ENCODE measurements at regions not wholly inside any gene's neighbourhood (a gene's known extent, or its start where the extent isn't known, plus 50 kb on each side); places are given as distances from the start of the nearest gene placed in this dataset.

DNA sequence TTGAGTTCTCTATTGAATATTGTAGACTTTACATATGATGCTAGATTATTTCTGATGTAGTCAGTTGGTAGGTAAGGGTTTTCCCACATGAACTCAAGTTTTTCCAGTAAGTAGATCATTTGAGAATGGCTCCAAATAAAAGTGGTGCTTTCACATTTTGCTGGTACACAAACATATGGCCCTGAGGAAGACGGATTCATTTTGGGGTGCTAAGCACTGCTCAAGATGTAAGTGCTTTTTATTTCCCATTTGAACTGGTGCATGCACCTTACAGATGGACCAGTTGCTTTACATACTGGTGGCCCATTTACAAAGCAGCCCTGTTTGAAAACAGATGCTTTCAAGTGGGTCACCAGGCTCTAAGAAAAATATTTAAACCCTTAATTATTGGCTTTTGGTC lies 266.7 kb downstream of the MEIS1 start:
- Histone ChIP-seq H2AFZ (replicated peaks; ENCODE audit: low read length, poor library complexity) (no peak overlapping the region), H3K14ac (replicated peaks; ENCODE audit: low read depth, low read length) (no peak overlapping the region), H3K23ac (ENCODE audit: low read depth, low read length) (no peak overlapping the region), H3K56ac (ENCODE audit: extremely low read depth, insufficient read depth, low read length) (no peak overlapping the region), H3K4me1 (ENCODE audit: control insufficient read depth, insufficient read depth, low read length) (peaks cover 3% of the 10 kb centered on the region; the same call in 1 of the 2 replicates), H2BK5ac (ENCODE audit: low read depth, low read length, poor library complexity, severe bottlenecking) (no peak overlapping the region), H4K91ac (ENCODE audit: insufficient read depth, low read depth, low read length) (no peak overlapping the region), H3K36me3 (ENCODE audit: control insufficient read depth, insufficient read depth, low read length) (no peaks in the 10 kb centered on the region), H3K4me3 (ENCODE audit: insufficient read depth, low read depth, low read length) (no peak overlapping the region), H4K8ac (ENCODE audit: low read depth in 2 of 2, low read length in 2 of 2) (no peak overlapping the region), H4K20me1 (ENCODE audit: insufficient read depth, low read length) (no peaks in the 10 kb centered on the region), H2BK20ac (ENCODE audit: low read depth, low read length) (no peak overlapping the region), H3K27ac (ENCODE audit: insufficient read depth, low read length) (no peak overlapping the region), H3K79me1 (ENCODE audit: low read depth in 1 of 2, low read length in 2 of 2) (no peaks in the 10 kb centered on the region), H3K4me2 (ENCODE audit: low read depth, low read length) (no peak overlapping the region), H2AK9ac (replicated peaks; ENCODE audit: low read depth, low read length, poor library complexity) (no peak overlapping the region), H3K18ac (ENCODE audit: low read depth, low read length) (0 out of 2 replicates have a peak overlapping the region, but pooled peaks have one; percentile 13), H2BK15ac (ENCODE audit: low read depth, low read length) (no peak overlapping the region), H3K9me1 (ENCODE audit: insufficient read depth, low read length) (0 out of 2 replicates have a peak, but pooled peaks cover 4% of the 10 kb centered on the region), H2AK5ac (ENCODE audit: low read depth, low read length) (no peak overlapping the region), H3K9me3 (ENCODE audit: control insufficient read depth, insufficient read depth, low read length) (no peaks in the 10 kb centered on the region), H3K27me3 (ENCODE audit: control insufficient read depth, insufficient read depth, low read length) (no peaks in the 10 kb centered on the region), H3K4ac (ENCODE audit: low read depth, low read length) (no peak overlapping the region), H3K9ac (ENCODE audit: low read depth, low read length) (no peak overlapping the region), H2BK120ac (ENCODE audit: low read depth, low read length) (no peak overlapping the region), H4K5ac (ENCODE audit: low read depth, low read length) (no peak overlapping the region)
- dilution Hi-C loops (cut with HindIII; ENCODE audit: low sequenced_read_pairs, unreplicated experiment): no loop called here
- ATAC-seq (ENCODE audit: low read depth): no peak
- in situ Hi-C loops (cut with MboI; ENCODE audit: low sequenced_read_pairs): no loop called here
- intact Hi-C loops (cut with micrococcal nuclease): loop anchor here (5.0 kb wide), 1 partner anchor 59 kb away; no protein-coding TSS in a partner anchor
- CTCF ChIA-PET: no interaction called here
- POLR2A ChIA-PET (ENCODE audit: unreplicated experiment): no interaction called here
- DNase-seq: no peak
- BruUV-seq (replicated peaks): no TSS peak
- no peak for TF ChIP-seq MXI1 (IDR thresholded peaks at IDR 0.05; ENCODE audit: borderline replicate concordance, low read depth, low read length)
- no peak for TF ChIP-seq RAD21 (IDR thresholded peaks at IDR 0.05; ENCODE audit: low read length)
- TF ChIP-seq MAZ (IDR thresholded peaks at IDR 0.05; ENCODE audit: borderline replicate concordance, low read depth, low read length): no peak
- TF ChIP-seq, protein P1, sequence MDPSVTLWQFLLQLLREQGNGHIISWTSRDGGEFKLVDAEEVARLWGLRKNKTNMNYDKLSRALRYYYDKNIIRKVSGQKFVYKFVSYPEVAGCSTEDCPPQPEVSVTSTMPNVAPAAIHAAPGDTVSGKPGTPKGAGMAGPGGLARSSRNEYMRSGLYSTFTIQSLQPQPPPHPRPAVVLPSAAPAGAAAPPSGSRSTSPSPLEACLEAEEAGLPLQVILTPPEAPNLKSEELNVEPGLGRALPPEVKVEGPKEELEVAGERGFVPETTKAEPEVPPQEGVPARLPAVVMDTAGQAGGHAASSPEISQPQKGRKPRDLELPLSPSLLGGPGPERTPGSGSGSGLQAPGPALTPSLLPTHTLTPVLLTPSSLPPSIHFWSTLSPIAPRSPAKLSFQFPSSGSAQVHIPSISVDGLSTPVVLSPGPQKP (IDR thresholded peaks at IDR 0.05; ENCODE audit: borderline replicate concordance, low read depth, low read length): no peak
- no peak for TF ChIP-seq CHD1 (IDR thresholded peaks at IDR 0.05; ENCODE audit: low read depth, low read length)
- TF ChIP-seq MAFK (IDR thresholded peaks at IDR 0.05; ENCODE audit: low read depth, low read length): no peak
- no peak for TF ChIP-seq USF2 (IDR thresholded peaks at IDR 0.05; ENCODE audit: low read depth, low read length)
- no peak for TF ChIP-seq BHLHE40 (IDR thresholded peaks at IDR 0.05; ENCODE audit: low read depth, low read length)
- TF ChIP-seq RCOR1 (IDR thresholded peaks at IDR 0.05; ENCODE audit: insufficient replicate concordance, low read length): no peak
- no peak for TF ChIP-seq POLR2A (IDR thresholded peaks at IDR 0.05; ENCODE audit: low read depth, low read length)
- no peak for TF ChIP-seq NFE2L2 (IDR thresholded peaks at IDR 0.05; ENCODE audit: low read depth, low read length)
- no peak for TF ChIP-seq RFX5 (IDR thresholded peaks at IDR 0.05; ENCODE audit: low read depth, low read length)
- TF ChIP-seq, protein P2, sequence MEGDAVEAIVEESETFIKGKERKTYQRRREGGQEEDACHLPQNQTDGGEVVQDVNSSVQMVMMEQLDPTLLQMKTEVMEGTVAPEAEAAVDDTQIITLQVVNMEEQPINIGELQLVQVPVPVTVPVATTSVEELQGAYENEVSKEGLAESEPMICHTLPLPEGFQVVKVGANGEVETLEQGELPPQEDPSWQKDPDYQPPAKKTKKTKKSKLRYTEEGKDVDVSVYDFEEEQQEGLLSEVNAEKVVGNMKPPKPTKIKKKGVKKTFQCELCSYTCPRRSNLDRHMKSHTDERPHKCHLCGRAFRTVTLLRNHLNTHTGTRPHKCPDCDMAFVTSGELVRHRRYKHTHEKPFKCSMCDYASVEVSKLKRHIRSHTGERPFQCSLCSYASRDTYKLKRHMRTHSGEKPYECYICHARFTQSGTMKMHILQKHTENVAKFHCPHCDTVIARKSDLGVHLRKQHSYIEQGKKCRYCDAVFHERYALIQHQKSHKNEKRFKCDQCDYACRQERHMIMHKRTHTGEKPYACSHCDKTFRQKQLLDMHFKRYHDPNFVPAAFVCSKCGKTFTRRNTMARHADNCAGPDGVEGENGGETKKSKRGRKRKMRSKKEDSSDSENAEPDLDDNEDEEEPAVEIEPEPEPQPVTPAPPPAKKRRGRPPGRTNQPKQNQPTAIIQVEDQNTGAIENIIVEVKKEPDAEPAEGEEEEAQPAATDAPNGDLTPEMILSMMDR (conservative IDR thresholded peaks at IDR 0.05; ENCODE audit: low read depth, low read length): no peak
- no peak for TF ChIP-seq FOS (IDR thresholded peaks at IDR 0.05; ENCODE audit: low read depth, low read length)
- no peak for TF ChIP-seq CEBPB (IDR thresholded peaks at IDR 0.05; ENCODE audit: low read depth, low read length)
- 67% methylated on average over 1 of the region's 1 CpG; no CpG with 5 or more reads in 1 of the 2 experiments for WGBS, 2 experiments (ENCODE audit: extremely low coverage in 2 of 2, insufficient read length in 1 of 2)

All from IMR-90 (cell line).